NCI-H82 treated with DMSO at 0.1 percent for 48 hours (cell line): ENCODE measurements at regions not wholly inside any gene's neighbourhood (a gene's known extent, or its start where the extent isn't known, plus 50 kb on each side); places are given as distances from the start of the nearest gene placed in this dataset.

ENCODE experiments used
- DNase-seq: peaks from one replicate; lab custom pipeline; 2025; ENCODE audit not compliant: unreplicated experiment; lab: John Stamatoyannopoulos, UW

- no peak for DNase-seq
Observed at GRCh38 chr1:234661317-234661928, 51.4 kb upstream of the IRF2BP2 start.

- DNase-seq: no peak
Observed at GRCh38 chr1:234660536-234661316, 50.7 kb upstream of the IRF2BP2 start.
